ENCODE measurements at regions not wholly inside any gene's neighbourhood (a gene's known extent, or its start where the extent isn't known, plus 50 kb on each side); places are given as distances from the start of the nearest gene placed in this dataset.

- no peak for TF ChIP-seq EZH2phosphoT487 (IDR thresholded peaks at IDR 0.05; ENCODE audit: insufficient read depth, low read depth)
- TF ChIP-seq EZH2 (IDR thresholded peaks at IDR 0.05; ENCODE audit: insufficient read depth, poor library complexity, severe bottlenecking) = no peak
Measured at GRCh38 chr13:106351251-106351650, 184.2 kb downstream of the EFNB2 start.
